GM13976 (cell line): ENCODE measurements at regions not wholly inside any gene's neighbourhood (a gene's known extent, or its start where the extent isn't known, plus 50 kb on each side); places are given as distances from the start of the nearest gene placed in this dataset.

Source experiments
- DNase-seq: peaks from one replicate; pipeline ENCODE4 v3.0.0; 2012; ENCODE audit warnings: low spot score
- in situ Hi-C: fragments of 300-500 bp; cut with MboI; formaldehyde crosslinking; loops from one replicate; pipeline ENCODE4 v1.12.0; 2022; ENCODE audit warnings: low sequenced_read_pairs, mixed read lengths, inconsistent platforms; ENCODE audit not compliant: unreplicated experiment
- TF ChIP-seq, protein P1 (sequence below): IDR thresholded peaks from 2 replicates; pipeline ENCODE4 v1.5.1; 2012; ENCODE audit warnings: borderline replicate concordance, mild to moderate bottlenecking; ENCODE audit not compliant: insufficient read depth; ENCODE audit errors: extremely low read depth, missing control alignments, control extremely low read depth

DNA sequence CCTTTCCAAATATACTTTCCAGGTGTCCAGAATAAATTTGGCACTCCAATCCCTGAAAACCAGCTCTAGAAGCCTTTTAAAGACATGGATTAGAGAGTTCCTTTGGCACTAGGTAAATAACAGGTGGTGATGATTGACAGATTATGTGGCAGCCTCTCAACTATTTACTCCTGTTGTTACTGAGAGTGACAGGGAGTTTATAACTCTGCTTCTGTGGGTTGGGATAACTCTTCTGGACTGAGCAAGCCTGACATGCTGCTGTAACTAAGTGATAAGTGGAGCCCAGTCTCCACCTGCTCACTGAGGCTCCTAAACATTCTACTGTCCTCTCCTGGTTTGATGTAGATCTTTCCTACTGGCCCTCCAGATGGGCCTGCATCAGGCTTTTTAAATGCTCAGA, 693.2 kb upstream of the FTMT start:
- in situ Hi-C loops: no loop called here
- TF ChIP-seq, protein P1, sequence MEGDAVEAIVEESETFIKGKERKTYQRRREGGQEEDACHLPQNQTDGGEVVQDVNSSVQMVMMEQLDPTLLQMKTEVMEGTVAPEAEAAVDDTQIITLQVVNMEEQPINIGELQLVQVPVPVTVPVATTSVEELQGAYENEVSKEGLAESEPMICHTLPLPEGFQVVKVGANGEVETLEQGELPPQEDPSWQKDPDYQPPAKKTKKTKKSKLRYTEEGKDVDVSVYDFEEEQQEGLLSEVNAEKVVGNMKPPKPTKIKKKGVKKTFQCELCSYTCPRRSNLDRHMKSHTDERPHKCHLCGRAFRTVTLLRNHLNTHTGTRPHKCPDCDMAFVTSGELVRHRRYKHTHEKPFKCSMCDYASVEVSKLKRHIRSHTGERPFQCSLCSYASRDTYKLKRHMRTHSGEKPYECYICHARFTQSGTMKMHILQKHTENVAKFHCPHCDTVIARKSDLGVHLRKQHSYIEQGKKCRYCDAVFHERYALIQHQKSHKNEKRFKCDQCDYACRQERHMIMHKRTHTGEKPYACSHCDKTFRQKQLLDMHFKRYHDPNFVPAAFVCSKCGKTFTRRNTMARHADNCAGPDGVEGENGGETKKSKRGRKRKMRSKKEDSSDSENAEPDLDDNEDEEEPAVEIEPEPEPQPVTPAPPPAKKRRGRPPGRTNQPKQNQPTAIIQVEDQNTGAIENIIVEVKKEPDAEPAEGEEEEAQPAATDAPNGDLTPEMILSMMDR: no peak
- no peak for DNase-seq

DNA sequence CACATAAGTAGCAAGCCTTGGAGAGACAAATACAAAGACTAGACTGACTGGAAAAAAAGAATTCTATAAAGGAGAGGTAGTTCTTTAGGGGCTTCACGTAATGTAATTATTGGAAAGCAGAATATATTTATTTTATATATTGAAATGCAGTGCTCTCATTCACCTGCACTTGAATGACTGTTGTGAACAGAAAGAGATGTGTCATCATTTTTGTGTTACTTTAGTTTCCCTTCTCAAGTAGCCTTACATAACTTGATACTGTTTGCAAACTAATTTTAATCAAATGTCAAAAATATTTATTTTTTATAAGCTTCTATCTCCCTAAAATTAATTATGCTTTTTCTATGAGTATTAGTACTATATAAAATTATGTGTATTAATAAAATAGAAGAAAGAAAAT, 691.1 kb upstream of the FTMT start:
- no peak for DNase-seq
- in situ Hi-C loops: no loop called here
- TF ChIP-seq, protein P1: no peak

- TF ChIP-seq, protein P1: no peak
- in situ Hi-C loops: no loop called here
Observed at GRCh38 chr5:121164632-121165031, 687.0 kb upstream of the FTMT start.

DNA sequence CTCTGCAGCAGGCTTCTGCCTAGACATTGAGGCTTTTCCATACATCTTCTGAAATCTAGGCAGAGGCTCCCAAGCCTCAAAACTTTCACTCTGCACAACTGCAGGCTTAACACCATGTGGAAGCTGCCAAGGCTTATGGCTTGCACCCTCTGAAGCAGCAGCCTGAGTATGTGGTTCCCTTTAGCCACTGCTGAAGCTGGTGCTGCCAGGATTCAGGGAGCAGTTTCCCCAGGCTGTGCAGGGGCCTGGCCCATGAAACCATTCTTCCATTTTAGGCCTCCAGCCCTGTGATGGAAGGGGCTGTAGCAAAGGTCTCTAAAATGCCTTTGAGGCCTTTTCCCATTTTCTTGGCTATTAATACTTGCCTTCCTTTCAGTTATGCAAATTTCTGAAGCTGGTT, 680.3 kb upstream of the FTMT start:
- TF ChIP-seq, protein P1: no peak
- in situ Hi-C loops: no loop called here
- DNase-seq: no peak

More at GRCh38 chr5:121164632-121165031, 687.0 kb upstream of the FTMT start:
- DNase-seq: no peak

DNA sequence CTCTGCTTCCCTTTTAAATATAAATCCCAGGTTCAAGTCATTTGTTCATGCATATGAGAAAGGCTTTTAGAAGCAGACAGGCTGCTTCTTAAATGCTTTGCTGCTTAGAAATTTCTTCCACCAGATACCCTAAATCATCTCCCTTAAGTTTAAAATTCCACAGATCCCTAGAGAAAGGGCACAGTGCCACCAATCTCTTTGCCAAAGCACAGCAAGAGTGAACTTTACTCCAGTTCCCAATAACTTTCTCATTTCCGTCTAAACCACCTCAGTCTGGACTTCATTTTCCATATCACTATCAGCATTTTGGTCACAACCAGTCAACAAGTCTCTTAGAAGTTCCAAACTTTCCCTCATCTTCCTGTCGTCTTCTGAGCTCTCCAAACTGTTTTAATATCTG, 679.8 kb upstream of the FTMT start:
- TF ChIP-seq, protein P1: no peak
- in situ Hi-C loops: no loop called here
- DNase-seq: no peak

GRCh38 chr5:121174351-121174750, 677.3 kb upstream of the FTMT start:
- in situ Hi-C loops: no loop called here
- TF ChIP-seq, protein P1: no peak
- no peak for DNase-seq

DNA sequence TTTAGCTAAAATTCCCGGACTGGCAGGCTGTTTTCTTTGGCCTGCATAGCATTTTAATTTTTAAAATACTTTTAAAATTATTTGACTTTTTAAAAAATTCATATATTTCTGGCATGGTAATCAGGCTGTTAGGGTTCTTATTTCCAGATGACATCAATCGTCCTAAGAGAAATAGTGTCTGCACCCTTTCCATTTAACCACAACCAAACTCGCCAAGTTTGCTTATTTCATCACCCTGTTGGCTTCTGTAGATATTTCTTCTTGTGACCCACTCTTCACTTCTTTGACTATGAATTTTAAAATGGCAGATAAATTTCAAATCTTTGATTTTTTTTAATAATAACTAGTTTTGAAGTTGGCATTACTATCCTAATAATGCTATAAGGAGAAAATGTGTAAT, 675.7 kb upstream of the FTMT start:
- no peak for DNase-seq
- in situ Hi-C loops: no loop called here
- TF ChIP-seq, protein P1: no peak
